CD14-positive monocyte (primary cell): ENCODE measurements at regions not wholly inside any gene's neighbourhood (a gene's known extent, or its start where the extent isn't known, plus 50 kb on each side); places are given as distances from the start of the nearest gene placed in this dataset.

Source experiments
- DNase-seq, 3 donors: peaks; one replicate each; pipeline ENCODE4 v3.0.0-alpha.2; 2011 to 2022
- H2AFZ ChIP-seq: 2 replicates; pipeline ENCODE4 v1.6.0; 2012; ENCODE audit warnings: mild to moderate bottlenecking, low read depth, low read length, inconsistent platforms; ENCODE audit not compliant: insufficient read depth, poor library complexity, severe bottlenecking
- H3K27ac ChIP-seq, 2 donors: 1 replicate in 1 of 2; 2 replicates in 1 of 2; pipeline ENCODE4 v1.5.1; 2012 to 2013; ENCODE audit warnings: low read length in 2 of 2, control low read depth in 1 of 2, inconsistent platforms in 1 of 2, low read depth in 1 of 2, mild to moderate bottlenecking in 1 of 2
- H3K27me3 ChIP-seq, 2 donors: one replicate each; pipeline versions ENCODE4 v1.6.0 to v1.6.1; 2011 to 2013; ENCODE audit warnings: low read length in 2 of 2; ENCODE audit not compliant: control insufficient read depth in 2 of 2, insufficient read depth in 2 of 2
- H3K36me3 ChIP-seq, 2 donors: replicated peaks in 1 of 2; 1 replicate in 1 of 2; 2 replicates in 1 of 2; pipeline versions ENCODE4 v1.5.1 to v1.6.1; 2012 to 2013; ENCODE audit warnings: low read length in 2 of 2, control low read depth in 1 of 2, inconsistent platforms in 1 of 2, mild to moderate bottlenecking in 1 of 2; ENCODE audit not compliant: insufficient read depth in 2 of 2, control insufficient read depth in 1 of 2
- H3K4me1 ChIP-seq, 2 donors: 1 replicate in 1 of 2; 2 replicates in 1 of 2; pipeline versions ENCODE4 v1.5.1 to v1.6.1; 2012 to 2013; ENCODE audit warnings: low read length in 2 of 2, control low read depth in 1 of 2, inconsistent platforms in 1 of 2, mild to moderate bottlenecking in 1 of 2, moderate library complexity in 1 of 2; ENCODE audit not compliant: insufficient read depth in 2 of 2, control insufficient read depth in 1 of 2
- H3K4me2 ChIP-seq: replicated peaks from 2 replicates; pipeline ENCODE3; 2012; ENCODE audit warnings: low read length, moderate library complexity, mild to moderate bottlenecking; ENCODE audit not compliant: poor library complexity, severe bottlenecking; ENCODE audit errors: extremely low read depth
- H3K4me3 ChIP-seq, 3 experiments: fragments of 200-600 bp in 1 of 3; sonication (generic) in 1 of 3; replicated peaks in 1 of 3; 1 replicate in 2 of 3; 2 replicates in 1 of 3; pipeline ENCODE4 v1.5.1; 2011 to 2013; ENCODE audit warnings: low read length in 3 of 3, mild to moderate bottlenecking in 3 of 3, control low read depth in 2 of 3, low read depth in 2 of 3, inconsistent platforms in 1 of 3, moderate library complexity in 1 of 3
- H3K79me2 ChIP-seq: 2 replicates; pipeline ENCODE4 v1.6.0; 2012; ENCODE audit warnings: mild to moderate bottlenecking, control low read depth, inconsistent platforms, low read length, moderate library complexity; ENCODE audit not compliant: insufficient read depth
- H3K9ac ChIP-seq: 2 replicates; pipeline ENCODE4 v1.6.0; 2017; ENCODE audit warnings: low read length, mild to moderate bottlenecking; ENCODE audit not compliant: insufficient read depth, poor library complexity, severe bottlenecking
- H3K9me3 ChIP-seq, 2 donors: replicated peaks in 1 of 2; 1 replicate in 1 of 2; 2 replicates in 1 of 2; pipeline versions ENCODE4 v1.5.1 to v1.6.1; 2012 to 2013; ENCODE audit warnings: low read length in 2 of 2, control low read depth in 1 of 2; ENCODE audit not compliant: control insufficient read depth in 1 of 2, insufficient read depth in 1 of 2
- H4K20me1 ChIP-seq: 2 replicates; pipeline ENCODE4 v1.6.0; 2012; ENCODE audit warnings: mild to moderate bottlenecking, low read length, control low read depth, moderate library complexity; ENCODE audit not compliant: insufficient read depth
- H3K27ac Mint-ChIP-seq, 7 donors: one replicate each; pipeline ENCODE4 v1.8.0; 2020; ENCODE audit warnings: mild to moderate bottlenecking in 7 of 7, mixed read lengths in 7 of 7, moderate library complexity in 6 of 7, inconsistent platforms in 2 of 7
- H3K27me3 Mint-ChIP-seq, 3 donors: one replicate each; pipeline ENCODE4 v1.8.0; 2021 to 2022; ENCODE audit warnings: low read depth in 3 of 3, mild to moderate bottlenecking in 3 of 3, mixed read lengths in 3 of 3, moderate library complexity in 3 of 3, inconsistent platforms in 1 of 3
- H3K36me3 Mint-ChIP-seq, 2 donors: one replicate each; pipeline ENCODE4 v1.8.0; 2020; ENCODE audit warnings: mixed read lengths in 2 of 2, inconsistent platforms in 1 of 2, mild to moderate bottlenecking in 1 of 2
- H3K4me1 Mint-ChIP-seq: one replicate; pipeline ENCODE4 v1.8.0; 2020; ENCODE audit warnings: mild to moderate bottlenecking, mixed read lengths
- H3K4me3 Mint-ChIP-seq, 2 donors: one replicate each; pipeline ENCODE4 v1.8.0; 2020; ENCODE audit warnings: mild to moderate bottlenecking in 2 of 2, mixed read lengths in 2 of 2, moderate library complexity in 1 of 2
- H3K9me3 Mint-ChIP-seq, 7 donors: one replicate each; pipeline ENCODE4 v1.8.0; 2020 to 2022; ENCODE audit warnings: mixed read lengths in 7 of 7, mild to moderate bottlenecking in 6 of 7, moderate library complexity in 6 of 7, inconsistent platforms in 2 of 7
- CTCF ChIP-seq: fragments of 200-600 bp; IDR thresholded peaks from one replicate; pipeline ENCODE4 v1.8.0; 2022; ENCODE audit warnings: antibody characterized with exemption, mild to moderate bottlenecking
- WGBS: methylation state at CpG from one replicate; pipeline ENCODE4 v1.1.5; 2013; ENCODE audit warnings: missing lambda C conversion rate; ENCODE audit not compliant: insufficient coverage; 5-methylcytosine and 5-hydroxymethylcytosine counted together
- intact Hi-C, 2 donors: fragments of 100-400 bp; cut with micrococcal nuclease; formaldehyde crosslinking; loops; one replicate each; pipeline versions ENCODE4 v1.15.0 to v1.15.1; 2023

GRCh38 chr22:25496396-25497064, 67.9 kb upstream of the GRK3 start:
- peaks cover 34% of the 10 kb centered on the region in 2 donors for H3K4me1 ChIP-seq
- H3K4me3 ChIP-seq = no peak overlapping the region
- Mint-ChIP-seq H3K9me3 (peaks cover 0 to 2% (median 0%) of the 10 kb centered on the region in 7 donors), H3K27me3 (peaks cover 8 to 13% (median 8%) of the 10 kb centered on the region in 3 donors), H3K4me1 (peaks cover 37% of the 10 kb centered on the region), H3K27ac (no peak overlapping the region), H3K4me3 (no peak overlapping the region), H3K36me3 (peaks cover 5 to 6% of the 10 kb centered on the region in 2 donors)
- H3K27ac ChIP-seq = no peak overlapping the region
- H3K9ac ChIP-seq = no peak overlapping the region
- 63% methylated on average over 1 of the region's 4 CpGs for WGBS
- intact Hi-C loops = no loop called here
- no peaks in the 10 kb centered on the region for H3K9me3 ChIP-seq
- no peak overlapping the region for H2AFZ ChIP-seq
- no peak for TF ChIP-seq CTCF
- DNase-seq = no peak
- peaks cover 6% of the 10 kb centered on the region for H4K20me1 ChIP-seq
- peaks cover 0 to 5% of the 10 kb centered on the region in 2 donors for H3K27me3 ChIP-seq
- no peaks in the 10 kb centered on the region for H3K36me3 ChIP-seq
- no peak overlapping the region for H3K4me2 ChIP-seq
- H3K79me2 ChIP-seq = no peaks in the 10 kb centered on the region

GRCh38 chr22:25497181-25497641, 67.3 kb upstream of the GRK3 start:
- H2AFZ ChIP-seq = no peak overlapping the region
- no peak overlapping the region for H3K4me3 ChIP-seq
- peaks cover 28% of the 10 kb centered on the region in 2 donors for H3K4me1 ChIP-seq
- H3K27me3 ChIP-seq = peaks cover 0 to 5% of the 10 kb centered on the region in 2 donors
- TF ChIP-seq CTCF = no peak
- H3K36me3 ChIP-seq = no peaks in the 10 kb centered on the region
- Mint-ChIP-seq H3K9me3 (peaks cover 0 to 2% (median 0%) of the 10 kb centered on the region in 7 donors), H3K36me3 (peaks cover 5 to 6% of the 10 kb centered on the region in 2 donors), H3K4me1 (peaks cover 35% of the 10 kb centered on the region), H3K4me3 (no peak overlapping the region), H3K27ac (no peak overlapping the region), H3K27me3 (peaks cover 8 to 13% (median 8%) of the 10 kb centered on the region in 3 donors)
- H3K27ac ChIP-seq = no peak overlapping the region
- H3K4me2 ChIP-seq = no peak overlapping the region
- no peak overlapping the region for H3K9ac ChIP-seq
- intact Hi-C loops = no loop called here
- peaks cover 6% of the 10 kb centered on the region for H4K20me1 ChIP-seq
- H3K9me3 ChIP-seq = no peaks in the 10 kb centered on the region
- no peak for DNase-seq
- no peaks in the 10 kb centered on the region for H3K79me2 ChIP-seq
- 80% methylated on average over 1 of the region's 2 CpGs for WGBS
